LNCAP (cell line): ENCODE measurements at regions not wholly inside any gene's neighbourhood (a gene's known extent, or its start where the extent isn't known, plus 50 kb on each side); places are given as distances from the start of the nearest gene placed in this dataset.

Experiments used
- TF ChIP-seq, protein P1 (sequence below): fragments of 450-650 bp; IDR thresholded peaks from 2 replicates; pipeline ENCODE4 v1.5.1; 2017; ENCODE audit warnings: mild to moderate bottlenecking

- TF ChIP-seq, protein P1, sequence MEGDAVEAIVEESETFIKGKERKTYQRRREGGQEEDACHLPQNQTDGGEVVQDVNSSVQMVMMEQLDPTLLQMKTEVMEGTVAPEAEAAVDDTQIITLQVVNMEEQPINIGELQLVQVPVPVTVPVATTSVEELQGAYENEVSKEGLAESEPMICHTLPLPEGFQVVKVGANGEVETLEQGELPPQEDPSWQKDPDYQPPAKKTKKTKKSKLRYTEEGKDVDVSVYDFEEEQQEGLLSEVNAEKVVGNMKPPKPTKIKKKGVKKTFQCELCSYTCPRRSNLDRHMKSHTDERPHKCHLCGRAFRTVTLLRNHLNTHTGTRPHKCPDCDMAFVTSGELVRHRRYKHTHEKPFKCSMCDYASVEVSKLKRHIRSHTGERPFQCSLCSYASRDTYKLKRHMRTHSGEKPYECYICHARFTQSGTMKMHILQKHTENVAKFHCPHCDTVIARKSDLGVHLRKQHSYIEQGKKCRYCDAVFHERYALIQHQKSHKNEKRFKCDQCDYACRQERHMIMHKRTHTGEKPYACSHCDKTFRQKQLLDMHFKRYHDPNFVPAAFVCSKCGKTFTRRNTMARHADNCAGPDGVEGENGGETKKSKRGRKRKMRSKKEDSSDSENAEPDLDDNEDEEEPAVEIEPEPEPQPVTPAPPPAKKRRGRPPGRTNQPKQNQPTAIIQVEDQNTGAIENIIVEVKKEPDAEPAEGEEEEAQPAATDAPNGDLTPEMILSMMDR, result no peak
Measured at GRCh38 chr3:110015231-110015963, 678.1 kb upstream of the DPPA4 start.

- TF ChIP-seq, protein P1, result no peak
Measured at GRCh38 chr3:110016235-110016815, 679.0 kb upstream of the DPPA4 start.

DNA sequence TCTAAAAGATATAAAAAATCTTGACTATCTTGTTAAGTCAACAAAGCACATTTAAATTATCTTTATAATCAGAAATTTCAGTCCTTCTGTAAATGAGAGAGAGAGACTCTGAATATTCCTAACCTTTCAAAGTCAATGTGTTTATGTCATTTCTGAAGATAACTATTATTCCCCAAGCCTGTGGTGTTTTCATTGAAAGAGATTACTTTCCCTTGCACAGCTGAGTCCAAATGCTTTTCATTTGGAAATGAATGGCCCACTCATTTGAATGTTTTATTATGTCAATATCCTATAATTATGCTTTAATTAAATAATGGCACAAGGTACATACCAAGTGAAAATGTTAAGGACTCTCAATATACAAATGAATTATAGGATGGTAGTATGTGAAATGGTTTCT lies 680.0 kb upstream of the DPPA4 start:
- TF ChIP-seq, protein P1, result no peak

DNA sequence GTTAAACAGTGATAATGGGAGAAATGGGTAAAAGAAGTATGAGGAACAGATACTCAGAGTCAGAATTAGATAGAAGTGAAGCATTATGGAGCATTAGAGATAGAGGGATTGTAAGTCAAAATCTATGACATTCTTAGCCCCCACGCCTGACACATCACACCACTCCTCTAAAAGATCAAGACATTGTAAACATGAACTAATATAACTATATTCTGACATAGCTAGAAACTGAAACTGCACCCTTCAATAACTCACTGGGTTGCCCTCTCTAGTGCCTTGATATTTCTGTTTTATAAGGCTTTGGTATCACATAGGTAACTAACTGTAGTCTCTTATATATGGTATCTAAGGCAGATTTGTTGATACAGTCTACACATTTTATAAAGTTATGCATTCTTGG lies 684.3 kb upstream of the DPPA4 start:
- TF ChIP-seq, protein P1, result no peak

DNA sequence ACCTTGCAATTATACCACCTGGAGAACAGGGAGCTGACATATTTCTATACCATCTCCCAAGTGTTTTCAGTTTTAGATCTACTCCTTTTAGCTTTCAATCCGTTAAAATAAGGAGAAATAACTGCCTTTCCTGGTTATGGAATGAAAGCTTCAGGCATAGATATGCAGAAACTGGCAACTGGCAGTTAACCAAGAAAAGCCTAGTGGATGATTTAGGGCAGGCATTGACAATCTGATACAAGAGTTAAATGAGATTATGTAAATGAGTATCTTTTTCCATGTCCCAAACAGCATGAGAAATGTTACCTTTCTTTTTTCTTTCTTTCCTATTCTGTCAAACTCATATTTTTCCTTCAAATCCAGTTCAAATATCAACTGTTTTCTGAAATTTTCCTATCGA lies 689.1 kb upstream of the DPPA4 start:
- TF ChIP-seq, protein P1, result no peak

- TF ChIP-seq, protein P1, result no peak
Measured at GRCh38 chr3:110027446-110028080, 690.2 kb upstream of the DPPA4 start.

DNA sequence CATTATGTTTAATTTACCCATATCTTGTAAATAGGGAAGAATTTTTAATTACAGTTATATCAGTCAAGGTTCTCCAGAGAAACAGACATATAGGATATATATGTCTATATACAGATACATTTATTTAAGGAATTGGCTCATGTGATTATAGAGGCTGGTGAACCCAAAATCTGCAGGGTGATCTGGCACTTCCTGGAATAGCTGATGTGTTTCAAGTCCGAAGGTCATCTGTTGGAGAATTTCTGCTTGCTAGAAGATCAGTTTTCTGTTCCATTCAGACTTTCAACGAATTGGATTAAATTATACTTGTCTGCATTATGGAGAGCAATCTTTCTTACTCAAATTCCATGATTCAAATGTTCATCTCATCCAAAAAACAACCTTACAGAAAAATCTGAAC lies 694.6 kb upstream of the DPPA4 start:
- TF ChIP-seq, protein P1, result no peak
